ENCODE measurements at regions not wholly inside any gene's neighbourhood (a gene's known extent, or its start where the extent isn't known, plus 50 kb on each side); places are given as distances from the start of the nearest gene placed in this dataset.
A peak's percentile ranks its signal among the peaks of the same experiment; 100 is the strongest.
"Not testable (repeated sequence)": the region's sequence is repeated elsewhere in the genome, so short reads cannot be mapped to it uniquely, and the experiment has no call there.

GRCh38 chr11:60592601-60593000 lies 77.4 kb downstream of the MS4A13 start:
- DNase-seq (no peak), ATAC-seq (no peak)
- intact Hi-C loops (cut with DNase I, micrococcal nuclease), result no loop called here

GRCh38 chr11:60594998-60595642 lies 79.9 kb downstream of the MS4A13 start:
- no peak for ATAC-seq
- no peak for DNase-seq
- intact Hi-C loops (cut with DNase I, micrococcal nuclease), result no loop called here

- no peak for DNase-seq
- no peak for ATAC-seq
- intact Hi-C loops (cut with DNase I, micrococcal nuclease), result no loop called here
Measured at GRCh38 chr11:60607483-60607882, 91.9 kb upstream of the MS4A8 start.

- intact Hi-C loops (cut with DNase I, micrococcal nuclease), result no loop called here
- ATAC-seq (no peak), DNase-seq (no peak)
Measured at GRCh38 chr11:60609632-60610031, 89.8 kb upstream of the MS4A8 start.

GRCh38 chr11:60610702-60611101 lies 88.7 kb upstream of the MS4A8 start:
- ATAC-seq, result no peak
- intact Hi-C loops (cut with DNase I, micrococcal nuclease), result no loop called here

GRCh38 chr11:60615497-60615896 lies 83.9 kb upstream of the MS4A8 start:
- ATAC-seq (no peak), DNase-seq (no peak)
- intact Hi-C loops (cut with DNase I, micrococcal nuclease), result no loop called here

More at GRCh38 chr11:60610702-60611101, 88.7 kb upstream of the MS4A8 start:
- no peak for DNase-seq

- ATAC-seq, result not testable (repeated sequence)
Measured at GRCh38 chr11:60621940-60622339, 77.5 kb upstream of the MS4A8 start.

GRCh38 chr11:60622776-60623175 lies 76.6 kb upstream of the MS4A8 start:
- DNase-seq; ATAC-seq; intact Hi-C loops (cut with DNase I, micrococcal nuclease): not testable (repeated sequence)

More at GRCh38 chr11:60621940-60622339, 77.5 kb upstream of the MS4A8 start:
- DNase-seq; intact Hi-C loops (cut with DNase I, micrococcal nuclease): not testable (repeated sequence)

- DNase-seq, result peak in 1 of 2 donors; percentile 30
- ATAC-seq, result peak; percentile 27
- intact Hi-C loops (cut with DNase I, micrococcal nuclease), result no loop called here
Measured at GRCh38 chr11:60625262-60625661, 74.2 kb upstream of the MS4A8 start.

- ATAC-seq, result peak; percentile 68
- no peak for DNase-seq
- intact Hi-C loops (cut with DNase I, micrococcal nuclease), result no loop called here
Measured at GRCh38 chr11:60629399-60629798, 70.0 kb upstream of the MS4A8 start.

GRCh38 chr11:60631944-60632343 lies 67.5 kb upstream of the MS4A8 start:
- ATAC-seq, result no peak
- no peak for DNase-seq
- intact Hi-C loops (cut with DNase I, micrococcal nuclease), result no loop called here

GRCh38 chr11:60633645-60634044 lies 65.8 kb upstream of the MS4A8 start:
- no peak for ATAC-seq
- intact Hi-C loops (cut with DNase I, micrococcal nuclease), result no loop called here
- DNase-seq, result no peak

GRCh38 chr11:60634126-60634525 lies 65.3 kb upstream of the MS4A8 start:
- ATAC-seq (peak; percentile 55), DNase-seq (no peak)
- intact Hi-C loops (cut with DNase I, micrococcal nuclease), result no loop called here

GRCh38 chr11:60641940-60642339 lies 57.5 kb upstream of the MS4A8 start:
- no peak for DNase-seq
- no peak for ATAC-seq
- intact Hi-C loops (cut with DNase I, micrococcal nuclease), result no loop called here

- intact Hi-C loops (cut with DNase I, micrococcal nuclease), result no loop called here
- DNase-seq (no peak), ATAC-seq (no peak)
Measured at GRCh38 chr11:60647087-60647486, 52.3 kb upstream of the MS4A8 start.

Data from left colon (tissue), 2 donors.